Tibial nerve (tissue), 4 donors: ENCODE measurements at regions not wholly inside any gene's neighbourhood (a gene's known extent, or its start where the extent isn't known, plus 50 kb on each side); places are given as distances from the start of the nearest gene placed in this dataset.

Experiments
- DNase-seq, 2 donors: peaks; one replicate each; pipeline ENCODE4 v3.0.0-alpha.2; 2019; ENCODE audit warnings: low spot score in 2 of 2
- H3K27ac ChIP-seq, 4 donors: fragments of 200-600 bp; sonication (generic) in 3 of 4; one replicate each; pipeline ENCODE4 v1.5.1; 2017 to 2019; ENCODE audit warnings: mild to moderate bottlenecking in 1 of 4
- H3K27me3 ChIP-seq, 2 donors: fragments of 200-600 bp; sonication (generic) in 1 of 2; one replicate each; pipeline versions ENCODE4 v1.5.1 to v1.6.0; 2017 to 2019
- H3K36me3 ChIP-seq, 3 donors: fragments of 200-600 bp; sonication (generic); one replicate each; pipeline ENCODE4 v1.5.1; 2018 to 2019
- H3K4me1 ChIP-seq, 4 donors: fragments of 200-600 bp; sonication (generic) in 3 of 4; one replicate each; pipeline ENCODE4 v1.5.1; 2017 to 2019
- H3K4me3 ChIP-seq, 4 donors: fragments of 200-600 bp; sonication (generic) in 3 of 4; one replicate each; pipeline ENCODE4 v1.5.1; 2017 to 2019; ENCODE audit warnings: mild to moderate bottlenecking in 1 of 4, moderate library complexity in 1 of 4
- H3K9me3 ChIP-seq, 4 donors: fragments of 200-600 bp; sonication (generic) in 3 of 4; one replicate each; pipeline ENCODE4 v1.5.1; 2017 to 2019
- CTCF ChIP-seq, 5 experiments: fragments of 200-600 bp in 3 of 5; fragments of 450-650 bp in 2 of 5; sonication (generic) in 3 of 5; IDR thresholded peaks; one replicate each; pipeline ENCODE4 v1.5.1; 2016 to 2019; ENCODE audit warnings: antibody characterized with exemption in 5 of 5, mild to moderate bottlenecking in 3 of 5, moderate library complexity in 2 of 5
- EP300 ChIP-seq, 2 donors: sonication (generic); formaldehyde crosslinking; IDR thresholded peaks; one replicate each; pipeline ENCODE4 v1.6.1; 2017; ENCODE audit warnings: antibody characterized with exemption in 2 of 2, mild to moderate bottlenecking in 1 of 2
- POLR2A ChIP-seq, 2 donors: fragments of 450-650 bp; IDR thresholded peaks; one replicate each; pipeline ENCODE4 v1.6.1; 2017; ENCODE audit warnings: antibody characterized with exemption in 2 of 2, mild to moderate bottlenecking in 2 of 2, moderate library complexity in 2 of 2
- WGBS, 2 donors: methylation state at CpG; one replicate each; pipeline ENCODE4 v1.1.5; 2018; 5-methylcytosine and 5-hydroxymethylcytosine counted together

GRCh38 chr17:70919241-70919640 lies 749.9 kb downstream of the KCNJ2 start:
- WGBS, 2 donors: 86 to 93% methylated on average over 1 of the region's 1 CpG
- TF ChIP-seq POLR2A (IDR thresholded peaks at IDR 0.05) (no peak), EP300 (IDR thresholded peaks at IDR 0.05) (no peak), CTCF (IDR thresholded peaks at IDR 0.05) (no peak)
- no peak for DNase-seq

GRCh38 chr17:70920416-70920815 lies 751.1 kb downstream of the KCNJ2 start:
- TF ChIP-seq EP300 (IDR thresholded peaks at IDR 0.05): no peak
- TF ChIP-seq CTCF (IDR thresholded peaks at IDR 0.05): no peak
- no peak for TF ChIP-seq POLR2A (IDR thresholded peaks at IDR 0.05)
- WGBS, 2 donors: 94 to 95% methylated on average over 1 of the region's 1 CpG
- no peaks in the 10 kb centered on the region for H3K36me3 ChIP-seq
- H3K9me3 ChIP-seq: peaks cover 0 to 36% (median 2%) of the 10 kb centered on the region in 4 donors
- no peak for DNase-seq
- no peaks in the 10 kb centered on the region for H3K4me1 ChIP-seq
- no peak overlapping the region for H3K27ac ChIP-seq
- no peak overlapping the region for H3K4me3 ChIP-seq
- H3K27me3 ChIP-seq: no peaks in the 10 kb centered on the region

More at GRCh38 chr17:70919241-70919640, 749.9 kb downstream of the KCNJ2 start:
- H3K27me3 ChIP-seq: no peaks in the 10 kb centered on the region
- H3K4me1 ChIP-seq: no peaks in the 10 kb centered on the region
- H3K9me3 ChIP-seq: peaks cover 0 to 36% (median 2%) of the 10 kb centered on the region in 4 donors
- H3K4me3 ChIP-seq: no peak overlapping the region
- H3K27ac ChIP-seq: no peak overlapping the region
- no peaks in the 10 kb centered on the region for H3K36me3 ChIP-seq

- Histone ChIP-seq H3K9me3 (peaks cover 0 to 21% (median 0%) of the 10 kb centered on the region in 4 donors), H3K27ac (no peak overlapping the region), H3K4me3 (no peak overlapping the region), H3K27me3 (no peaks in the 10 kb centered on the region), H3K36me3 (no peaks in the 10 kb centered on the region), H3K4me1 (no peaks in the 10 kb centered on the region)
- 86 to 90% methylated on average over 2 of the region's 2 CpGs for WGBS, 2 donors
- DNase-seq: no peak
- TF ChIP-seq CTCF (IDR thresholded peaks at IDR 0.05) (no peak), POLR2A (IDR thresholded peaks at IDR 0.05) (no peak), EP300 (IDR thresholded peaks at IDR 0.05) (no peak)
Observed at GRCh38 chr17:70922268-70922667, 752.9 kb downstream of the KCNJ2 start.

- TF ChIP-seq POLR2A (IDR thresholded peaks at IDR 0.05) (no peak), EP300 (IDR thresholded peaks at IDR 0.05) (no peak), CTCF (IDR thresholded peaks at IDR 0.05) (no peak)
- Histone ChIP-seq H3K9me3 (no peaks in the 10 kb centered on the region), H3K4me3 (no peak overlapping the region), H3K27ac (no peak overlapping the region), H3K27me3 (no peaks in the 10 kb centered on the region), H3K4me1 (no peaks in the 10 kb centered on the region), H3K36me3 (no peaks in the 10 kb centered on the region)
- no peak for DNase-seq
- 87 to 89% methylated on average over 4 of the region's 4 CpGs for WGBS, 2 donors
Observed at GRCh38 chr17:70924776-70925175, 755.4 kb downstream of the KCNJ2 start.

- Histone ChIP-seq H3K27ac (no peak overlapping the region), H3K27me3 (no peaks in the 10 kb centered on the region), H3K36me3 (no peaks in the 10 kb centered on the region), H3K4me1 (no peaks in the 10 kb centered on the region), H3K4me3 (no peak overlapping the region), H3K9me3 (no peaks in the 10 kb centered on the region)
- WGBS, 2 donors: 81 to 90% methylated on average over 2 of the region's 2 CpGs
- no peak for DNase-seq
- no peak for TF ChIP-seq EP300 (IDR thresholded peaks at IDR 0.05)
- TF ChIP-seq POLR2A (IDR thresholded peaks at IDR 0.05): no peak
- no peak for TF ChIP-seq CTCF (IDR thresholded peaks at IDR 0.05)
Observed at GRCh38 chr17:70929226-70929625, 759.9 kb downstream of the KCNJ2 start.
